ENCODE measurements at regions not wholly inside any gene's neighbourhood (a gene's known extent, or its start where the extent isn't known, plus 50 kb on each side); places are given as distances from the start of the nearest gene placed in this dataset.

GRCh38 chr2:107320881-107321280, 434.9 kb upstream of the ST6GAL2 start:
- no peaks in the 10 kb centered on the region for H4K20me1 ChIP-seq (ENCODE audit: control insufficient read depth, insufficient read depth, insufficient read length)
- H3K9ac ChIP-seq (ENCODE audit: extremely low read depth, insufficient read length, low read length) = no peak overlapping the region
- no peak for TF ChIP-seq CTCF (conservative IDR thresholded peaks at IDR 0.05)
- no peak overlapping the region for H3K4ac ChIP-seq (ENCODE audit: low read depth, low read length)
- no peak overlapping the region for H3K27ac ChIP-seq (ENCODE audit: insufficient read length, low read depth, low read length)
- H2BK5ac ChIP-seq (ENCODE audit: insufficient read length, low read length) = no peak overlapping the region
- H3K4me2 ChIP-seq (ENCODE audit: insufficient read depth, insufficient read length, low read length) = no peak overlapping the region
- Mint-ChIP-seq H3K9me3 (no peaks in the 10 kb centered on the region; a peak in 1 of 5 replicates), H3K27me3 (ENCODE audit: low read depth) (no peaks in the 10 kb centered on the region), H3K27ac (no peak overlapping the region), H3K36me3 (ENCODE audit: insufficient read depth in 1 of 3, low read depth in 3 of 3) (no peaks in the 10 kb centered on the region), H3K4me3 (no peak overlapping the region), H3K4me1 (peaks cover 0 to 3% of the 10 kb centered on the region in 2 experiments; a peak in 2 of 4 replicates)
- H2AFZ ChIP-seq (ENCODE audit: low read length) = no peak overlapping the region
- WGBS (ENCODE audit: extremely low coverage, insufficient read length, low lambda C conversion rate) = no CpG with 5 or more reads among the region's 1 CpG
- no peaks in the 10 kb centered on the region for H3K79me2 ChIP-seq (ENCODE audit: insufficient read depth, low read length)
- no peak overlapping the region for H2BK12ac ChIP-seq (ENCODE audit: insufficient read length, low read depth, low read length)
- H3K56ac ChIP-seq (ENCODE audit: insufficient read length, low read depth, low read length) = no peak overlapping the region
- H3K23ac ChIP-seq (ENCODE audit: insufficient read length, low read depth, low read length) = no peak overlapping the region
- H4K91ac ChIP-seq (ENCODE audit: insufficient read length, low read depth, low read length) = no peak overlapping the region
- no peak overlapping the region for H3K18ac ChIP-seq (ENCODE audit: insufficient read length, low read depth, low read length)
- DNase-seq = no peak
- no peak overlapping the region for H2BK120ac ChIP-seq (ENCODE audit: low read depth, low read length, poor library complexity, severe bottlenecking)
- no peak overlapping the region for H4K8ac ChIP-seq (replicated peaks; ENCODE audit: insufficient read length, low read depth, low read length)
- H2BK20ac ChIP-seq (ENCODE audit: low read depth, low read length, poor library complexity, severe bottlenecking) = no peak overlapping the region
- no peak overlapping the region for H3K14ac ChIP-seq (ENCODE audit: insufficient read depth, low read length)
- no peak overlapping the region for H2BK15ac ChIP-seq (ENCODE audit: low read depth, low read length)
- H3K79me1 ChIP-seq (ENCODE audit: insufficient read depth, low read depth, low read length, poor library complexity, severe bottlenecking) = no peaks in the 10 kb centered on the region
- H3K9me3 ChIP-seq (ENCODE audit: control insufficient read depth, low read depth, low read length) = no peaks in the 10 kb centered on the region
- H2AK5ac ChIP-seq (ENCODE audit: insufficient read length, low read length) = no peak overlapping the region
- H3K23me2 ChIP-seq (ENCODE audit: insufficient read length, low read depth, low read length, poor library complexity, severe bottlenecking) = no peaks in the 10 kb centered on the region
- H3T11ph ChIP-seq (ENCODE audit: low read length) = no peak overlapping the region
- no peak overlapping the region for H4K5ac ChIP-seq (ENCODE audit: insufficient read length, low read depth, low read length)
- no peaks in the 10 kb centered on the region for H3K4me1 ChIP-seq (ENCODE audit: insufficient read depth, low read length)
- no peaks in the 10 kb centered on the region for H3K27me3 ChIP-seq (ENCODE audit: insufficient read depth, low read length)

Data from H9 (cell line).